Suprapubic skin (tissue), 3 donors: ENCODE measurements at regions not wholly inside any gene's neighbourhood (a gene's known extent, or its start where the extent isn't known, plus 50 kb on each side); places are given as distances from the start of the nearest gene placed in this dataset.

ENCODE experiments used
- CTCF ChIP-seq, 2 donors: fragments of 200-600 bp in 1 of 2; fragments of 450-650 bp in 1 of 2; sonication (generic) in 1 of 2; IDR thresholded peaks; one replicate each; pipeline ENCODE4 v1.5.1; 2016 to 2019; ENCODE audit warnings: antibody characterized with exemption in 2 of 2, mild to moderate bottlenecking in 1 of 2, moderate library complexity in 1 of 2
- EP300 ChIP-seq: sonication (generic); formaldehyde crosslinking; IDR thresholded peaks from one replicate; pipeline ENCODE4 v1.6.1; 2017; ENCODE audit warnings: antibody characterized with exemption

- TF ChIP-seq EP300 = no peak
- no peak for TF ChIP-seq CTCF (IDR thresholded peaks at IDR 0.05)
These were observed 271.8 kb downstream of the ZIC1 start for GRCh38 chr3:147680837-147681483.
